ENCODE measurements at regions not wholly inside any gene's neighbourhood (a gene's known extent, or its start where the extent isn't known, plus 50 kb on each side); places are given as distances from the start of the nearest gene placed in this dataset.

DNA sequence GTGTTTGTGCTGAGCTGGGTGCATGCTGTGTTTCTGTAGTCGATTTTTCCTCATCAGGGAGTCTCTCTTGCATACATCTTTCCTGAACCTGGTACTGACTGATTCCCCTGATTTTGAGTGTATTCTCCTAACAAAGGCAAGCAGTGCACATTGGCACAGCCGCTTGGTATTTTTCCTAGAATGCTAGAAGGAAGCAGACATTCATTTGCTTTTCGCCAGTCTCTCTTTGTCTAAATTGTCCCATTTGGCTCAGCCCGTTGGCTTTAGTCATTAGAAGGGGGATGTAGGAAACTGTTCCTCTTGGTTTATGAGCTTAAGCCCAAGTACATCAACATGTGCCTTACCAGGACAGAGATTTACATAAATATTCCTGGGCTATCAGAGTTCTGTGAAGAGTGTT, 266.1 kb upstream of the TMTC4 start:
- Histone ChIP-seq H3K4me2 (ENCODE audit: control insufficient read depth, extremely low read depth, insufficient read depth, low read depth, low read length) (no peak overlapping the region), H3K9me3 (ENCODE audit: control insufficient read depth, low read depth, low read length) (no peaks in the 10 kb centered on the region), H3K27ac (ENCODE audit: control insufficient read depth, insufficient read depth, low read length) (no peak overlapping the region), H3K9ac (ENCODE audit: control insufficient read depth, extremely low read depth, insufficient read depth, low read length) (no peak overlapping the region), H3K79me2 (ENCODE audit: control insufficient read depth, insufficient read depth, low read length) (no peaks in the 10 kb centered on the region), H3K36me3 (ENCODE audit: control insufficient read depth in 2 of 2, extremely low read depth in 1 of 2, insufficient read depth in 2 of 2, low read length in 2 of 2) (no peaks in the 10 kb centered on the region), H3K27me3 (ENCODE audit: control insufficient read depth, extremely low read depth, insufficient read depth, low read length) (no peaks in the 10 kb centered on the region), H2AFZ (ENCODE audit: control insufficient read depth, low read length) (no peak overlapping the region), H3K9me1 (ENCODE audit: control insufficient read depth, extremely low read depth, insufficient read depth, low read length) (no peaks in the 10 kb centered on the region), H3K4me1 (ENCODE audit: control insufficient read depth, extremely low read depth, insufficient read depth, low read length) (no peaks in the 10 kb centered on the region), H4K20me1 (ENCODE audit: control insufficient read depth, extremely low read depth, insufficient read depth, low read length) (no peaks in the 10 kb centered on the region), H3K4me3 (ENCODE audit: control insufficient read depth in 2 of 3, extremely low read depth in 1 of 3, insufficient read depth in 2 of 3, low read depth in 1 of 3, low read length in 3 of 3) (no peak overlapping the region)
- TF ChIP-seq EZH2 (IDR thresholded peaks at IDR 0.05; ENCODE audit: low read length): no peak
- TF ChIP-seq, protein P1, sequence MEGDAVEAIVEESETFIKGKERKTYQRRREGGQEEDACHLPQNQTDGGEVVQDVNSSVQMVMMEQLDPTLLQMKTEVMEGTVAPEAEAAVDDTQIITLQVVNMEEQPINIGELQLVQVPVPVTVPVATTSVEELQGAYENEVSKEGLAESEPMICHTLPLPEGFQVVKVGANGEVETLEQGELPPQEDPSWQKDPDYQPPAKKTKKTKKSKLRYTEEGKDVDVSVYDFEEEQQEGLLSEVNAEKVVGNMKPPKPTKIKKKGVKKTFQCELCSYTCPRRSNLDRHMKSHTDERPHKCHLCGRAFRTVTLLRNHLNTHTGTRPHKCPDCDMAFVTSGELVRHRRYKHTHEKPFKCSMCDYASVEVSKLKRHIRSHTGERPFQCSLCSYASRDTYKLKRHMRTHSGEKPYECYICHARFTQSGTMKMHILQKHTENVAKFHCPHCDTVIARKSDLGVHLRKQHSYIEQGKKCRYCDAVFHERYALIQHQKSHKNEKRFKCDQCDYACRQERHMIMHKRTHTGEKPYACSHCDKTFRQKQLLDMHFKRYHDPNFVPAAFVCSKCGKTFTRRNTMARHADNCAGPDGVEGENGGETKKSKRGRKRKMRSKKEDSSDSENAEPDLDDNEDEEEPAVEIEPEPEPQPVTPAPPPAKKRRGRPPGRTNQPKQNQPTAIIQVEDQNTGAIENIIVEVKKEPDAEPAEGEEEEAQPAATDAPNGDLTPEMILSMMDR (optimal IDR thresholded peaks at IDR 0.05 in 1 of 3, IDR thresholded peaks at IDR 0.05 in 1 of 3, conservative IDR thresholded peaks at IDR 0.05 in 1 of 3; ENCODE audit: extremely low read depth in 1 of 3, insufficient read depth in 2 of 3, low read length in 3 of 3): no peak
- dilution Hi-C loops (cut with MboI; ENCODE audit: extremely low pct_ligation_motif_present, low sequenced_read_pairs): no loop called here
- DNase-seq (ENCODE audit: low read depth, low spot score): no peak
- FAIRE-seq: no peak

- Histone ChIP-seq H3K9me1 (ENCODE audit: control insufficient read depth, extremely low read depth, insufficient read depth, low read length) (no peaks in the 10 kb centered on the region), H3K27ac (ENCODE audit: control insufficient read depth, insufficient read depth, low read length) (no peak overlapping the region), H3K27me3 (ENCODE audit: control insufficient read depth, extremely low read depth, insufficient read depth, low read length) (no peaks in the 10 kb centered on the region), H3K4me1 (ENCODE audit: control insufficient read depth, extremely low read depth, insufficient read depth, low read length) (no peaks in the 10 kb centered on the region), H3K9me3 (ENCODE audit: control insufficient read depth, low read depth, low read length) (no peaks in the 10 kb centered on the region), H4K20me1 (ENCODE audit: control insufficient read depth, extremely low read depth, insufficient read depth, low read length) (no peaks in the 10 kb centered on the region), H3K9ac (ENCODE audit: control insufficient read depth, extremely low read depth, insufficient read depth, low read length) (no peak overlapping the region), H3K36me3 (ENCODE audit: control insufficient read depth in 2 of 2, extremely low read depth in 1 of 2, insufficient read depth in 2 of 2, low read length in 2 of 2) (no peaks in the 10 kb centered on the region), H3K79me2 (ENCODE audit: control insufficient read depth, insufficient read depth, low read length) (no peaks in the 10 kb centered on the region), H3K4me2 (ENCODE audit: control insufficient read depth, extremely low read depth, insufficient read depth, low read depth, low read length) (no peak overlapping the region), H3K4me3 (ENCODE audit: control insufficient read depth in 2 of 3, extremely low read depth in 1 of 3, insufficient read depth in 2 of 3, low read depth in 1 of 3, low read length in 3 of 3) (no peak overlapping the region), H2AFZ (ENCODE audit: control insufficient read depth, low read length) (no peak overlapping the region)
- DNase-seq (ENCODE audit: low read depth, low spot score) (no peak), FAIRE-seq (no peak)
- dilution Hi-C loops (cut with MboI; ENCODE audit: extremely low pct_ligation_motif_present, low sequenced_read_pairs): no loop called here
- TF ChIP-seq EZH2 (IDR thresholded peaks at IDR 0.05; ENCODE audit: low read length): no peak
- TF ChIP-seq, protein P1 (optimal IDR thresholded peaks at IDR 0.05 in 1 of 3, IDR thresholded peaks at IDR 0.05 in 1 of 3, conservative IDR thresholded peaks at IDR 0.05 in 1 of 3; ENCODE audit: extremely low read depth in 1 of 3, insufficient read depth in 2 of 3, low read length in 3 of 3): no peak
These were observed 259.2 kb upstream of the TMTC4 start for GRCh38 chr13:100933841-100934240.
